ENCODE measurements at regions not wholly inside any gene's neighbourhood (a gene's known extent, or its start where the extent isn't known, plus 50 kb on each side); places are given as distances from the start of the nearest gene placed in this dataset.

DNA sequence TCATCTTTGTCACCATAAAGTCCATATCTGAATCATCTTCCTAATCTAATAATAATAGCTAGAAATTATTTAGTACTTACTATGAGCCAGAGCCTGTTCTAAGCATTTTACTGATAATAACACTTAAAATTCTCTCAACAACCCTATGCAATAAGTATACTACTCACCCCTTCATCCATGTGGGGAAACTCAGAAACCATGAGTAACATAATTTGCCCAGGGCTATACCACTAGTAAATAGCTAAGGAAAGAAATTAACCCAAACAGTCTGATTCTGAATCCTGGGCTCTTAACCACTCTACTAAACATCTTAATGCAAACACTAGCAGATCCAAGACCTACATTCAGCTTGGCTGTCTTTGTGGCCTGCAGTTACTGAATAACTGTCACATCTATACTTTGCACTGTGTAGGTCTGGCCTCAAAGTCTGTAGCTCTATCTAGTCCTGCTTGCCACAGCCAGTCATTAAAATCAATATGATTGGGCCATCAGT, 394.8 kb upstream of the ESRRG start:
- no peak for DNase-seq
- no peak overlapping the region for H3K4ac ChIP-seq (ENCODE audit: low read depth, low read length)
- H3K36me3 ChIP-seq (ENCODE audit: control insufficient read depth, insufficient read depth, low read length): no peaks in the 10 kb centered on the region
- H3K79me1 ChIP-seq (ENCODE audit: low read length): no peaks in the 10 kb centered on the region
- no peak overlapping the region for H3K4me3 ChIP-seq (ENCODE audit: low read length)
- H4K5ac ChIP-seq (ENCODE audit: low read length): no peak overlapping the region
- no peak overlapping the region for H3K27ac ChIP-seq (ENCODE audit: low read depth, low read length)
- no peak overlapping the region for H2BK15ac ChIP-seq (replicated peaks; ENCODE audit: low read depth)
- H3K18ac ChIP-seq (ENCODE audit: low read length): no peak overlapping the region
- H3K23ac ChIP-seq (ENCODE audit: low read length): no peak overlapping the region
- H3K79me2 ChIP-seq (ENCODE audit: control insufficient read depth, insufficient read depth, low read length): no peaks in the 10 kb centered on the region
- H4K8ac ChIP-seq (ENCODE audit: low read depth, low read length): no peak overlapping the region
- H2BK5ac ChIP-seq (ENCODE audit: low read length): no peak overlapping the region
- no peak overlapping the region for H3K56ac ChIP-seq (ENCODE audit: low read length)
- H3K27me3 ChIP-seq (ENCODE audit: insufficient read depth, low read length, poor library complexity): no peaks in the 10 kb centered on the region
- no peak overlapping the region for H2AK5ac ChIP-seq (ENCODE audit: low read length)
- H3K9ac ChIP-seq (ENCODE audit: low read length): no peak overlapping the region
- H3K4me1 ChIP-seq (ENCODE audit: control insufficient read depth, low read depth, low read length): no peaks in the 10 kb centered on the region
- no peak overlapping the region for H3K4me2 ChIP-seq (ENCODE audit: low read length)
- H2BK120ac ChIP-seq (ENCODE audit: low read depth, low read length): no peak overlapping the region

DNA sequence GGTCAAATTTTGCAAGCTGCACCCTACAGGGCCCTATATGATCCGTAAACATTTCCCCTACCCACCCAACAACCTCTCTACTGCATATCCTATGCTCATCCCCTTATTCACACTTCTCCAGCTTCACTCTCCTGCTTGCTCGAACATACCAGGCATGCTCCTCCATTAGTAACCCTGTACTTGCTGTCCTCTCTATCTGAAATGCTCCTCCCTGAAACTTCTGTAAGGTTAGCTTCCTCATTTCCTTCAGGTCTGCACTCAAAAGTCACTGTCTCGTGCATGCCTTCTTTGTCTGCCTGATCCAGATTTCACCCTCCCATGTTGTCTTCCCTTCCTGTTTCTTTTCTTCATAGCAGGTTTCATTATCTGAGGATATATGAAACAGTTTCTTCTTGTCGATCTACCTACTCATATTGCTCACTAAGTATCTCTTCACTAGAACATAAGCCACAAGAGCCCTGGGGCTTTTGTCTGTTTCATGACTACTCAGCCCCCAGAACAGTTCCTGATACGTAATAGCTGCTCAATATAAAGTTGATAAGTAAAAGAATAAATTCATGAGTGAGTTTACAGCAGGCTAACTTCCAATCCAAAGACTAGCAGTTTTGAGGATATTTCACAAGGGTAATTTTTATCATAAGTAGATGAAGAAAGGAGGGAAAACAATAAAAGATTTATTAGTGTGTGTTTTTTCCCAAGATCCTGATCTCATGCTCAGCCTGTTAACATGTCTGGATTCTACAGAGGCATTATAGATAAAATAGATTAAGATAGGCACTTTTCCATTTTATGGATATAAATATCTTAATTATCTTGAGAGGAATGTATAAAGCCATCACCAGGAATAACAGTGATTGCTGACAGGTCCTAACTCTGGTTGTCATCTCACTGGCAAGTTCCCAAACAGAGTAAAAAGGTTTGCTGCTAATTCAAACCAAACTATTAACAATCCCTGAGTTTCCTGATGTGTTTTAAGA, 392.5 kb upstream of the ESRRG start:
- Histone ChIP-seq H3K9ac (ENCODE audit: low read length) (no peak overlapping the region), H3K36me3 (ENCODE audit: control insufficient read depth, insufficient read depth, low read length) (no peaks in the 10 kb centered on the region), H3K79me1 (ENCODE audit: low read length) (no peaks in the 10 kb centered on the region), H2BK5ac (ENCODE audit: low read length) (no peak overlapping the region), H2AK5ac (ENCODE audit: low read length) (no peak overlapping the region), H3K4me2 (ENCODE audit: low read length) (no peak overlapping the region), H2BK15ac (replicated peaks; ENCODE audit: low read depth) (no peak overlapping the region), H4K5ac (ENCODE audit: low read length) (no peak overlapping the region), H3K27ac (ENCODE audit: low read depth, low read length) (no peak overlapping the region), H3K4ac (ENCODE audit: low read depth, low read length) (no peak overlapping the region), H3K23ac (ENCODE audit: low read length) (no peak overlapping the region), H3K4me1 (ENCODE audit: control insufficient read depth, low read depth, low read length) (no peaks in the 10 kb centered on the region), H3K27me3 (ENCODE audit: insufficient read depth, low read length, poor library complexity) (no peaks in the 10 kb centered on the region), H3K4me3 (ENCODE audit: low read length) (no peak overlapping the region), H4K8ac (ENCODE audit: low read depth, low read length) (no peak overlapping the region), H3K56ac (ENCODE audit: low read length) (no peak overlapping the region), H3K18ac (ENCODE audit: low read length) (no peak overlapping the region), H3K79me2 (ENCODE audit: control insufficient read depth, insufficient read depth, low read length) (no peaks in the 10 kb centered on the region), H2BK120ac (ENCODE audit: low read depth, low read length) (no peak overlapping the region)
- WGBS (ENCODE audit: extremely low coverage, insufficient coverage, low lambda C conversion rate): no CpG with 5 or more reads among the region's 5 CpGs
- DNase-seq: no peak

DNA sequence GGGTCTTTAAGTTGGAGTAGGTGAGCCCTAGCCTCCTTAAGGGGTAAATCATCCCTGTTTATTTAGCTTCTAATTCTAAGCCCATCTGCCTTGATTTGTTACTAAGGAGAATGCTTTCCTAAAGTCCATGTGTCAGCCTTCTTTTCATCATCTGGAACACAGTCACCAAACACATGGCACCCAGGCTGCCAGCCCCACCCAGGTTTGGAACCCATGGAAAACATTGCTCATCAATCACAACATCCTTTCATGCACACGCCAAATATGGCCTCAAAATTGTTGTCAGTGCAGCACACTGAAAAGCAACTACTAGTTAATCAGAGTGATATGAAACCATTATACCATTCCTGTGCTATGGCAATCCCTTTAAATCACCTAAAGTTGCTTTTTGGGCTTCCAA, 386.7 kb upstream of the ESRRG start:
- no peak overlapping the region for H2BK5ac ChIP-seq (ENCODE audit: low read length)
- H3K27me3 ChIP-seq (ENCODE audit: insufficient read depth, low read length, poor library complexity): no peaks in the 10 kb centered on the region
- H3K4me1 ChIP-seq (ENCODE audit: control insufficient read depth, low read depth, low read length): no peaks in the 10 kb centered on the region
- H3K4ac ChIP-seq (ENCODE audit: low read depth, low read length): no peak overlapping the region
- H3K56ac ChIP-seq (ENCODE audit: low read length): no peak overlapping the region
- no peak for DNase-seq
- no CpG with 5 or more reads among the region's 1 CpG for WGBS (ENCODE audit: extremely low coverage, insufficient coverage, low lambda C conversion rate)
- H3K36me3 ChIP-seq (ENCODE audit: control insufficient read depth, insufficient read depth, low read length): no peaks in the 10 kb centered on the region
- no peak overlapping the region for H3K4me3 ChIP-seq (ENCODE audit: low read length)
- no peak overlapping the region for H2AK5ac ChIP-seq (ENCODE audit: low read length)
- no peak overlapping the region for H2BK120ac ChIP-seq (ENCODE audit: low read depth, low read length)
- H3K18ac ChIP-seq (ENCODE audit: low read length): no peak overlapping the region
- H3K79me2 ChIP-seq (ENCODE audit: control insufficient read depth, insufficient read depth, low read length): no peaks in the 10 kb centered on the region
- H4K5ac ChIP-seq (ENCODE audit: low read length): no peak overlapping the region
- no peak overlapping the region for H3K23ac ChIP-seq (ENCODE audit: low read length)
- no peak overlapping the region for H4K8ac ChIP-seq (ENCODE audit: low read depth, low read length)
- no peaks in the 10 kb centered on the region for H3K79me1 ChIP-seq (ENCODE audit: low read length)
- H2BK15ac ChIP-seq (replicated peaks; ENCODE audit: low read depth): no peak overlapping the region
- no peak overlapping the region for H3K9ac ChIP-seq (ENCODE audit: low read length)
- H3K27ac ChIP-seq (ENCODE audit: low read depth, low read length): no peak overlapping the region
- no peak overlapping the region for H3K4me2 ChIP-seq (ENCODE audit: low read length)

DNA sequence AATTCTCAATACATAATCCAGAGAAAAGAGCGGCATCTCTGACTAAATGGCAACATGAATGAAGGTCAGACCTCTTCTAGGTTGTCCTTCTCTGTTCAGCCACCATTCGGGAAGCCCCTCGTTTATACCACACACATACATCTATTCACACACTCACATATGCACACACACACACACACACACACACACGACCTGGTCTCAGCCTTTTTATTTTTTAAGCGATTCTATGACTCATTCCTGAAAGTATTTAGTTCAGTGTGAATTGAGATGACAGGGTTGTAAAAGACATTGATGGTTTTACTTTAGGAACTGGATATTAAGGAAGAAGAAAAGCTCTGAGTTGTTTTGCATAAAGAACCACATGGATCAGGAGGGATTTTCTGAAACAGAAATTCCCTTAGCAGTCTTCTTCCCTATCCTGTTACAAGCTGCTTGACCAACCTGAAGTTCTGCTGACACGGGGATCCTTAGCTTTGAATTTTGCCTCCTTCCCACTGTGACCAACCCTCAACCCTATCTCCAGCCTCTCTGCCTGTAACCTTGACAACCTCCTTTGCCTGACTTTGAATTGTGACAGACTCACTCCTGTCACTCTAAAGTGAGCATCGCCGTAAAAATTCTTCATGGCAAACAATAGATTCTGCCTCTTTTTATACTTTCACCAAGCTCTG, 383.1 kb upstream of the ESRRG start:
- Histone ChIP-seq H3K79me1 (ENCODE audit: low read length) (no peaks in the 10 kb centered on the region), H4K5ac (ENCODE audit: low read length) (no peak overlapping the region), H3K56ac (ENCODE audit: low read length) (no peak overlapping the region), H3K79me2 (ENCODE audit: control insufficient read depth, insufficient read depth, low read length) (no peaks in the 10 kb centered on the region), H2BK120ac (ENCODE audit: low read depth, low read length) (no peak overlapping the region), H3K18ac (ENCODE audit: low read length) (no peak overlapping the region), H3K4me2 (ENCODE audit: low read length) (no peak overlapping the region), H3K4me1 (ENCODE audit: control insufficient read depth, low read depth, low read length) (no peaks in the 10 kb centered on the region), H3K27ac (ENCODE audit: low read depth, low read length) (no peak overlapping the region), H3K4me3 (ENCODE audit: low read length) (no peak overlapping the region), H2BK5ac (ENCODE audit: low read length) (no peak overlapping the region), H3K36me3 (ENCODE audit: control insufficient read depth, insufficient read depth, low read length) (no peaks in the 10 kb centered on the region), H4K8ac (ENCODE audit: low read depth, low read length) (no peak overlapping the region), H3K23ac (ENCODE audit: low read length) (no peak overlapping the region), H3K27me3 (ENCODE audit: insufficient read depth, low read length, poor library complexity) (no peaks in the 10 kb centered on the region), H2AK5ac (ENCODE audit: low read length) (no peak overlapping the region), H3K9ac (ENCODE audit: low read length) (no peak overlapping the region), H2BK15ac (replicated peaks; ENCODE audit: low read depth) (no peak overlapping the region), H3K4ac (ENCODE audit: low read depth, low read length) (no peak overlapping the region)
- no CpG with 5 or more reads among the region's 8 CpGs for WGBS (ENCODE audit: extremely low coverage, insufficient coverage, low lambda C conversion rate)
- no peak for DNase-seq

DNA sequence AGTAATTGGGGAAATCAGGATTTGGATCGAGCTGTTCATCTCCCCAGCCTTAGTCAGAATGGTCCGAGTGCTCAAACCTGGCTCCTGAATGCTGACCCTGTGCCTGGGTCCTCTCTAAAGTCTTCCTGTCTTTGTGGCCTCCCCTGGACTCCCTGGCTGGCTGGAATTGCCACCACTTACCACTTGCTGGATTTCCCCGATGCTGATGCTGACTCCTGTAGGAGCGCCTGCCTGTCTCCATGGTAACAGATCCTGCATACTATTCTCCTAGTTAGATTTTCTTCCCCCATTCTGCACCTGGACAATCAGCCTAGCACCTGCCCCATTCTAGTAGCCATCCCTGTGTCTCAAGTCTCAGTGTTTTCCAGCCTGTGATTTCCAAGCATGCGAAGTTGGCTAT, 382.2 kb upstream of the ESRRG start:
- no peaks in the 10 kb centered on the region for H3K79me1 ChIP-seq (ENCODE audit: low read length)
- no peaks in the 10 kb centered on the region for H3K36me3 ChIP-seq (ENCODE audit: control insufficient read depth, insufficient read depth, low read length)
- no peak overlapping the region for H4K5ac ChIP-seq (ENCODE audit: low read length)
- no peak overlapping the region for H2BK15ac ChIP-seq (replicated peaks; ENCODE audit: low read depth)
- no peak for DNase-seq
- H2AK5ac ChIP-seq (ENCODE audit: low read length): no peak overlapping the region
- no peaks in the 10 kb centered on the region for H3K79me2 ChIP-seq (ENCODE audit: control insufficient read depth, insufficient read depth, low read length)
- no peak overlapping the region for H3K56ac ChIP-seq (ENCODE audit: low read length)
- H3K27ac ChIP-seq (ENCODE audit: low read depth, low read length): no peak overlapping the region
- H3K27me3 ChIP-seq (ENCODE audit: insufficient read depth, low read length, poor library complexity): no peaks in the 10 kb centered on the region
- no peaks in the 10 kb centered on the region for H3K4me1 ChIP-seq (ENCODE audit: control insufficient read depth, low read depth, low read length)
- H4K8ac ChIP-seq (ENCODE audit: low read depth, low read length): no peak overlapping the region
- H3K4me2 ChIP-seq (ENCODE audit: low read length): no peak overlapping the region
- no peak overlapping the region for H3K23ac ChIP-seq (ENCODE audit: low read length)
- H3K4ac ChIP-seq (ENCODE audit: low read depth, low read length): no peak overlapping the region
- no peak overlapping the region for H2BK120ac ChIP-seq (ENCODE audit: low read depth, low read length)
- WGBS (ENCODE audit: extremely low coverage, insufficient coverage, low lambda C conversion rate): no CpG with 5 or more reads among the region's 5 CpGs
- no peak overlapping the region for H2BK5ac ChIP-seq (ENCODE audit: low read length)
- H3K4me3 ChIP-seq (ENCODE audit: low read length): no peak overlapping the region
- H3K9ac ChIP-seq (ENCODE audit: low read length): no peak overlapping the region
- H3K18ac ChIP-seq (ENCODE audit: low read length): no peak overlapping the region

All from mesendoderm (in vitro differentiated cells).